ENCODE measurements at regions not wholly inside any gene's neighbourhood (a gene's known extent, or its start where the extent isn't known, plus 50 kb on each side); places are given as distances from the start of the nearest gene placed in this dataset.
"Not testable (repeated sequence)": the region's sequence is repeated elsewhere in the genome, so short reads cannot be mapped to it uniquely, and the experiment has no call there.

DNA sequence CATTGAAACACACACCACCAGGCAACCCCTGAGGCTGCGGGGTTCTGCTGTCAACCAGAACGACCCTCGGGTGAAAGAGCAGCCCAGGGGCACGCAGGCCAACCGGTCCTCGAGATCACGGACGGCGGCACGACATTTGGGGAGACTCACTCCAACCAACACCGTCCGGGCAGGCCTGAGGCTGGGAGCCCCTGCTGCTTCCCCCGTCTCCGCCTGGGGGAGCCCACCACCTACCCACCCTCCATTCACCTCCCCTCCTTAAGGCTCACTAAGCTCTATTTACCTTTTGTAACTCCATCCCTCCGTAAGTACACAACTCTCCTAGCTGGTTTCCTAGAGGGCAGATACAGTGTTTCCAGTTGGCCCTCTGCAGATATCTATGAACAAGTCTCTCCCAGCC is 971.3 kb upstream of the DEFB115 start:
- no peaks in the 10 kb centered on the region for H3K79me2 ChIP-seq (ENCODE audit: insufficient read depth, low read length)
- H3K9me3 Mint-ChIP-seq, result peaks cover 89 to 93% of the 10 kb centered on the region in 2 experiments
- TF ChIP-seq, protein P1, sequence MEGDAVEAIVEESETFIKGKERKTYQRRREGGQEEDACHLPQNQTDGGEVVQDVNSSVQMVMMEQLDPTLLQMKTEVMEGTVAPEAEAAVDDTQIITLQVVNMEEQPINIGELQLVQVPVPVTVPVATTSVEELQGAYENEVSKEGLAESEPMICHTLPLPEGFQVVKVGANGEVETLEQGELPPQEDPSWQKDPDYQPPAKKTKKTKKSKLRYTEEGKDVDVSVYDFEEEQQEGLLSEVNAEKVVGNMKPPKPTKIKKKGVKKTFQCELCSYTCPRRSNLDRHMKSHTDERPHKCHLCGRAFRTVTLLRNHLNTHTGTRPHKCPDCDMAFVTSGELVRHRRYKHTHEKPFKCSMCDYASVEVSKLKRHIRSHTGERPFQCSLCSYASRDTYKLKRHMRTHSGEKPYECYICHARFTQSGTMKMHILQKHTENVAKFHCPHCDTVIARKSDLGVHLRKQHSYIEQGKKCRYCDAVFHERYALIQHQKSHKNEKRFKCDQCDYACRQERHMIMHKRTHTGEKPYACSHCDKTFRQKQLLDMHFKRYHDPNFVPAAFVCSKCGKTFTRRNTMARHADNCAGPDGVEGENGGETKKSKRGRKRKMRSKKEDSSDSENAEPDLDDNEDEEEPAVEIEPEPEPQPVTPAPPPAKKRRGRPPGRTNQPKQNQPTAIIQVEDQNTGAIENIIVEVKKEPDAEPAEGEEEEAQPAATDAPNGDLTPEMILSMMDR (conservative IDR thresholded peaks at IDR 0.05), result no peak
- no peak overlapping the region for H3K14ac ChIP-seq (ENCODE audit: insufficient read depth, low read length)
- no peaks in the 10 kb centered on the region for H3K4me1 Mint-ChIP-seq
- H4K20me1 ChIP-seq (ENCODE audit: control insufficient read depth, insufficient read depth, insufficient read length), result no peaks in the 10 kb centered on the region
- no peak overlapping the region for H3K18ac ChIP-seq (ENCODE audit: insufficient read length, low read depth, low read length)
- no peak overlapping the region for H2BK20ac ChIP-seq (ENCODE audit: low read depth, low read length, poor library complexity, severe bottlenecking)
- H3K27ac Mint-ChIP-seq, result no peak overlapping the region
- no peaks in the 10 kb centered on the region for H3K4me1 ChIP-seq (ENCODE audit: insufficient read depth, low read length)
- H4K8ac ChIP-seq (replicated peaks; ENCODE audit: insufficient read length, low read depth, low read length), result no peak overlapping the region
- H3K4ac ChIP-seq (ENCODE audit: low read depth, low read length), result no peak overlapping the region
- no peak overlapping the region for H2BK12ac ChIP-seq (ENCODE audit: insufficient read length, low read depth, low read length)
- H2AK5ac ChIP-seq (ENCODE audit: insufficient read length, low read length), result no peak overlapping the region
- no peak overlapping the region for H3K9ac ChIP-seq (ENCODE audit: extremely low read depth, insufficient read length, low read length)
- no peak overlapping the region for H2BK120ac ChIP-seq (ENCODE audit: low read depth, low read length, poor library complexity, severe bottlenecking)
- DNase-seq, result no peak
- H3K79me1 ChIP-seq (ENCODE audit: insufficient read depth, low read depth, low read length, poor library complexity, severe bottlenecking), result no peaks in the 10 kb centered on the region
- H3K9me3 ChIP-seq (ENCODE audit: control insufficient read depth, low read depth, low read length), result peaks cover 47% of the 10 kb centered on the region
- no peak overlapping the region for H3T11ph ChIP-seq (ENCODE audit: low read length)
- H3K27me3 Mint-ChIP-seq (ENCODE audit: low read depth), result peaks cover 7% of the 10 kb centered on the region
- H3K56ac ChIP-seq (ENCODE audit: insufficient read length, low read depth, low read length), result no peak overlapping the region
- H3K4me2 ChIP-seq (ENCODE audit: insufficient read depth, insufficient read length, low read length), result no peak overlapping the region
- H3K27me3 ChIP-seq (ENCODE audit: insufficient read depth, low read length), result no peaks in the 10 kb centered on the region
- H3K36me3 Mint-ChIP-seq (ENCODE audit: insufficient read depth in 1 of 3, low read depth in 3 of 3), result peaks cover 22 to 32% (median 31%) of the 10 kb centered on the region in 3 experiments
- no peaks in the 10 kb centered on the region for H3K23me2 ChIP-seq (ENCODE audit: insufficient read length, low read depth, low read length, poor library complexity, severe bottlenecking)
- H3K4me3 Mint-ChIP-seq, result no peak overlapping the region
- no CpG with 5 or more reads among the region's 15 CpGs for WGBS (ENCODE audit: extremely low coverage, insufficient read length, low lambda C conversion rate)
- H2AFZ ChIP-seq (ENCODE audit: low read length), result no peak overlapping the region
- no peak overlapping the region for H4K91ac ChIP-seq (ENCODE audit: insufficient read length, low read depth, low read length)
- H3K23ac ChIP-seq (ENCODE audit: insufficient read length, low read depth, low read length), result no peak overlapping the region
- no peak overlapping the region for H2BK5ac ChIP-seq (ENCODE audit: insufficient read length, low read length)
- no peak overlapping the region for H2BK15ac ChIP-seq (ENCODE audit: low read depth, low read length)
- H3K27ac ChIP-seq (ENCODE audit: insufficient read length, low read depth, low read length), result no peak overlapping the region
- H4K5ac ChIP-seq (ENCODE audit: insufficient read length, low read depth, low read length), result no peak overlapping the region

DNA sequence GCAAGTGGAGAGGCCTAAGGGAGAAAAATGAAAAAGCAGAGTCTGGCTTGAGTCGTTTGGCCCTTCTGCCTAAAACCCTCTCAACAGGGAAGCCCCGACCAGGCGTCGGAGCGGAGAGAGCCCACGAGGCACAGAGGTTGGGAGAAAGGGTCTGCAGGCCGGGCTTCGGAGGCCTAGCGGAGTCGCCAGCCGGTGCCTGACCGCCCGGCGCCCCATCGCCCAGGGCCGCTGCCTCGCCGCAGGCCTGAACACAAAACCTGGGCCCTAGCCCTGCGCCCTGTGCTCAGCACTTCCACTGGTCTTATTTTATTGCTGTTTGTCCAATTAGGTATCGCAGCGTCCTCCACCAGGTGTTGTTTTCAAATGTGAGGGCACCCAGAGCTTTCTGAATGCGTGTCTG is 970.0 kb upstream of the DEFB115 start:
- H2BK20ac ChIP-seq (ENCODE audit: low read depth, low read length, poor library complexity, severe bottlenecking); H3K4me1 ChIP-seq (ENCODE audit: insufficient read depth, low read length); H3K4me2 ChIP-seq (ENCODE audit: insufficient read depth, insufficient read length, low read length); H2AK5ac ChIP-seq (ENCODE audit: insufficient read length, low read length); H4K91ac ChIP-seq (ENCODE audit: insufficient read length, low read depth, low read length); H3K4me1 Mint-ChIP-seq; H3K79me2 ChIP-seq (ENCODE audit: insufficient read depth, low read length); DNase-seq; H3K9ac ChIP-seq (ENCODE audit: extremely low read depth, insufficient read length, low read length); H3K18ac ChIP-seq (ENCODE audit: insufficient read length, low read depth, low read length); H2BK120ac ChIP-seq (ENCODE audit: low read depth, low read length, poor library complexity, severe bottlenecking); H3K56ac ChIP-seq (ENCODE audit: insufficient read length, low read depth, low read length); H3K79me1 ChIP-seq (ENCODE audit: insufficient read depth, low read depth, low read length, poor library complexity, severe bottlenecking); H3K27me3 ChIP-seq (ENCODE audit: insufficient read depth, low read length); H3K23ac ChIP-seq (ENCODE audit: insufficient read length, low read depth, low read length); H2BK15ac ChIP-seq (ENCODE audit: low read depth, low read length); H4K20me1 ChIP-seq (ENCODE audit: control insufficient read depth, insufficient read depth, insufficient read length); H4K5ac ChIP-seq (ENCODE audit: insufficient read length, low read depth, low read length); H2BK5ac ChIP-seq (ENCODE audit: insufficient read length, low read length); H3K27me3 Mint-ChIP-seq (ENCODE audit: low read depth); H2BK12ac ChIP-seq (ENCODE audit: insufficient read length, low read depth, low read length); H3T11ph ChIP-seq (ENCODE audit: low read length); H3K27ac Mint-ChIP-seq; H3K23me2 ChIP-seq (ENCODE audit: insufficient read length, low read depth, low read length, poor library complexity, severe bottlenecking); H3K4ac ChIP-seq (ENCODE audit: low read depth, low read length); H3K4me3 Mint-ChIP-seq; H4K8ac ChIP-seq (replicated peaks; ENCODE audit: insufficient read length, low read depth, low read length); H3K14ac ChIP-seq (ENCODE audit: insufficient read depth, low read length); H3K27ac ChIP-seq (ENCODE audit: insufficient read length, low read depth, low read length); H2AFZ ChIP-seq (ENCODE audit: low read length): not testable (repeated sequence)
- peaks cover 34% of the 10 kb centered on the region for H3K9me3 ChIP-seq (ENCODE audit: control insufficient read depth, low read depth, low read length)
- no CpG with 5 or more reads among the region's 22 CpGs for WGBS (ENCODE audit: extremely low coverage, insufficient read length, low lambda C conversion rate)
- Mint-ChIP-seq H3K9me3 (peaks cover 83 to 89% of the 10 kb centered on the region in 2 experiments), H3K36me3 (ENCODE audit: insufficient read depth in 1 of 3, low read depth in 3 of 3) (peaks cover 17 to 28% (median 27%) of the 10 kb centered on the region in 3 experiments; a peak in 6 of 7 replicates)
